ENCODE measurements at regions not wholly inside any gene's neighbourhood (a gene's known extent, or its start where the extent isn't known, plus 50 kb on each side); places are given as distances from the start of the nearest gene placed in this dataset.
A peak's percentile ranks its signal among the peaks of the same experiment; 100 is the strongest.
"Not testable (repeated sequence)": the region's sequence is repeated elsewhere in the genome, so short reads cannot be mapped to it uniquely, and the experiment has no call there.

- no peak for DNase-seq (ENCODE audit: low read depth in 4 of 4, low spot score in 1 of 4)
Measured at GRCh38 chr1:19591482-19592091, 52.5 kb upstream of the NBL1 start.

DNA sequence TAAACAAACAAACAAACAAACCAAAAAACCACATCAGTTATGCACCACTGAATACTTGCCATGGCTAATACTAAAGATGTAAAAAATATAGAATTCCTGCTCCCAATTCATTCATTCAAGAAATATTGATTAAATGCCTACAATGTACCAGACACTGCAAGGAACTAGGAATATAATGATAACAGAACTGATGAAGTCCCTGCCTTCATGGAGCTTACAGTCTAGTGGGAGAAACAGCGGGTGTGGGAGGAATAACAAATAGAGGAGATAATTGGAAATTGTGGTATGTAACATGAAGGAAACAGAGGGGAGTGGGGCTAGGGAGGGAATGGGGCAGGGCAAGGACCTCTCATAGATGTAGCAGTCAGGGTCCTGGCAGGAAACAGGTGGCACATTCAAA lies 58.6 kb upstream of the NBL1 start:
- DNase-seq (ENCODE audit: low read depth in 4 of 4, low spot score in 1 of 4) = no peak

- DNase-seq (ENCODE audit: low read depth in 4 of 4, low spot score in 1 of 4) = peak; percentile 55 to 68 (median 62)
Measured at GRCh38 chr1:19582318-19582717, 61.8 kb upstream of the NBL1 start.

DNA sequence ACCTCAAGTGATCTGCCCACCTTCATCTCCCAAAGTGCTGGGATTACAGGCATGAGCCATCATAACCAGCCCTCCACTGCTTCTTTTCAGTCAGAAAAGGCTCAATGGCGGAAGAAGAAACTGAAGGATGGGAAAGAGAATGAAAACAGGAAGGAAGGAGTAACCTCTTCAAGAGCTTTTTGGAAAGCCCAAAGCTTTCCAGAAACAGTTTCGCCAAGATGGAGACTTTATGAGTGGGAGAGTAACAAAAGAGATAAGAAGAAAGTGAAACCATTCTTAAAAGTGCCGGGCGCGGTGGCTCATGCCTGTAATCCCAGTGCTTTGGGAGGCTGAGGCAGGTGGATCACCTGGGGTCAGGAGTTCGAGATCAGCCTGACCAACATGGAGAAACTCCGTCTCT lies 62.7 kb upstream of the NBL1 start:
- no peak for DNase-seq (ENCODE audit: low read depth in 4 of 4, low spot score in 1 of 4)

DNA sequence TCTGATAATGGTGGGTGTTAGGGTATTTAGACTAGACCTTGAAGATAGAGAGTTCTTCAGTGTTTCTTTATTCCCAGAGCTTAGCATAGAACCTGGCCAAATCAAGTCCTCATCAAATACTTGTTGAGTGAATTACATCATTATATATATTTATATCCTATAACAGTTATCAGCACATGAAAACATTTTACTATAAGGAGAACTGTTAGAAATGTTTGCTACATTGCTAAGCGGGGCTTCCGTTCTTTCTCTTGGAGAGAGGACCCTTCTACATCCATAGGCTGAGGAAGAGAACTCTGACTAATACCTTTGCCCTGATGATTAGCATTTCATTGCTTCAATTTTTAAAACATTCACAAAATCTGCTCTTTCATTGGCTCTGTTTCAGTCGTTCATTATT lies 66.5 kb upstream of the NBL1 start:
- no peak for DNase-seq (ENCODE audit: low read depth in 4 of 4, low spot score in 1 of 4)

- no peak for DNase-seq (ENCODE audit: low read depth in 4 of 4, low spot score in 1 of 4)
Measured at GRCh38 chr1:19577036-19577435, 67.1 kb upstream of the NBL1 start.

GRCh38 chr1:19569786-19570185 lies 74.3 kb upstream of the NBL1 start:
- DNase-seq (ENCODE audit: low read depth in 4 of 4, low spot score in 1 of 4) = no peak

- no peak for DNase-seq (ENCODE audit: low read depth in 4 of 4, low spot score in 1 of 4)
Measured at GRCh38 chr1:19567041-19567440, 77.1 kb upstream of the NBL1 start.

DNA sequence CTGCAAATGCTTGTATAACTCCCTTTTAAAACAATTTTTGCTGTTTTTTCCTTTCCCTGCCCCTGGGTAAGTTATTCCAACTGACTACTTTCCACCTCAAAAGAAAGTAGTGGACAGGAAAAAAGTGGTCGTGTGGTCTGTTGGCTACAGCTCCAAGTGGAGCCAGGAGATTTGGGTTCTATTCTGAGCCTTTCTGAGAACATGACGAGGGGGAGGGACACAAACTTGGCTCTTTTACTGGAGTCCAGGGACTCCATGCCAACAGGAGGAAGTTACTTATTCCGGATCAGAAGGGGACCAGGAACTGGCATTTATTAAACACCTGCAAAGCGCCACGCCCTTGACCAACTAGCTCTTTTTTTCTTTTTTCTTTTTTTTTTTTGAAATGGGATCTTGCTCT lies 79.0 kb upstream of the CAPZB start:
- DNase-seq (ENCODE audit: low read depth in 4 of 4, low spot score in 1 of 4) = no peak

DNA sequence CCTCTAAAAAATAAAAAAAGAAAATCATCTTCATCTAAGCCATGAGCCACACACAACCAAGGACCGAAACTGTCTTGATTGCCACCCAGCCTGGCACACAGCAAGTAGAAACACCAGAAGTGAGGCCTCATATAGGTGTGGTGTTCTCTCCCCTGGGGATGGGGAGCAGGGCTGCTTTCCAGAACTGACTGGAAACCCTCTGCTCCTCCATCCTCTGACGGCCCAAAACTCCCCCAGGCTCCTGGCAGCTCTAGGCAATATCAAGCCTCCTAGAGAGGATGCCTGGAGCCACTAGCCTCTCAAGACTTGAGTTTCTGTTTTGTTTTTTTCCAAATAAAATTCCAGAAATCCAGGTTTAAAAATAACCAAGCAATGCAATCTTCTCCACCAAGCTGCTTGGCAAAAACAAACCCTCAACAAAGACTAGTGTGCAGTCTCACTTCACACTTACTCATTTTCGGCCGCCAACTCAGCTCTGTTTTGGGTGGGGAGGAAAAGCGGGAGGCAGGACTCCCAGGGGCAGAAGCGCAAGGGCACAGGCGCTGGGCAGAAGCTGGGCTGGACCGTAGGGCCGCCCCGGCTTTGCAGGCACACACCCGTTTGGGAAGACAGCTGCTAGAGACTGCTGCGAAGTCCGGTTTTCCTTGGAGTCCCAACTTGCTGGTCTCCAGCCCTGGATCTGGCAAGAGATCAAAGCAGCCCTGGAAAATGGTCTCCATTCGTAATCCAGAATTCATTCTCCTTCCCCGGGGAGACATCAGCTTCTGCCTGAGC lies 78.2 kb upstream of the CAPZB start:
- DNase-seq (ENCODE audit: low read depth in 4 of 4, low spot score in 1 of 4) = no peak

DNA sequence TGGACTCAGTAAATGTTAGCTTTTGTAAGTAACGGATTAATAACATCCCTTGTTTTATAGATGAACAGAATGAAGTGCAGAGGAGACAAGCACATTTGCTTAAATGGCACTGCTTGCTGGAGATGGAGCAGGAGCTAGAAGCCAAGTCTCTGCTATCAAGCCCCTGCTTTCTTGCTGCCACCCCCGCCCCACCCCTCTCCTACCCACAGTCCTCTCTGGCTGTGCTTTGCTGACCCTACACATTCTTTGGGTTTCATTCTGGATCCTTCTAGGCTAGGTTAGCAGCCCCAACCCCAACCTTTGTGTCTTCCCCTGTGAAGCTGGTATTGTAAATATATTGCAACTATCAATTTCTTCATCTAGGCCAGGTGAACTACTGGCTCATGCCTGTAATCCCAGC lies 77.5 kb upstream of the CAPZB start:
- no peak for DNase-seq (ENCODE audit: low read depth in 4 of 4, low spot score in 1 of 4)

DNA sequence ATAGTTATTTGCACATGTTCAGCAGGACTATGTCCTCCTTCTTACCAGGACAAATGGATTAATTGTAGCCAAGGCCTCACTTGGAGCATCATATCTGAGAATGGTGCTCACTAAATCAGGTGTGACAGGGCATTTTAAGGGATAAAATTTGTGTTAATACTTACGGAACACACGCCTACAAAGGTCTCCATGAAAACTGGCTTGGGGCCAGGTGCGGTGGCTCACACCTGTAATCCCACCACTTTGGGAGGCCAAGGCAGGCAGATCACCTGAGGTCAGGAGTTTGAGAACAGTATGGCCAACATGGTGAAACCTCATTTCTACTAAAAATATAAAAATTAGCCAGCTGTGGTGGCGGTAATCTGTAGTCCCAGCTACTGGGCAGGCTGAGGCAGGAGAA lies 75.1 kb upstream of the CAPZB start:
- DNase-seq (ENCODE audit: low read depth in 4 of 4, low spot score in 1 of 4) = no peak

DNA sequence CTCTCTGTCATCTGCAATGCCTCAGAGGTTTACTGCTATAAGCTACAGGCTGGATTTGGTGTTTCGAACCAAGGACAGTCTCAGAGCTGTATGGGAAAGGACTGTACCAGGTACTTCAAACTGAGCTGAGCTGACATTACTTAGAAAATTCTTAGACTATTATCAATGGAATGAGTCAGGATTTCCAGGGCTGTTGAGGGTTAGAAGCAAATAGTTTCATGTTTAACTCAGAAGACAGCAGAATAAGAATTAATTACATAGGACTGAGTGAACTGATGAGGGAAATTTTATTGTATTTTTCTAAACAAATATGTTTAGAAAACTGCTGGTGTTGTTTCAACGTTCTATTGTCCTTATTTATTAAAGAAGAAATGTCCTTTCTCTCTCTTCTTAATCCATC lies 74.3 kb upstream of the CAPZB start:
- no peak for DNase-seq (ENCODE audit: low read depth in 4 of 4, low spot score in 1 of 4)

DNA sequence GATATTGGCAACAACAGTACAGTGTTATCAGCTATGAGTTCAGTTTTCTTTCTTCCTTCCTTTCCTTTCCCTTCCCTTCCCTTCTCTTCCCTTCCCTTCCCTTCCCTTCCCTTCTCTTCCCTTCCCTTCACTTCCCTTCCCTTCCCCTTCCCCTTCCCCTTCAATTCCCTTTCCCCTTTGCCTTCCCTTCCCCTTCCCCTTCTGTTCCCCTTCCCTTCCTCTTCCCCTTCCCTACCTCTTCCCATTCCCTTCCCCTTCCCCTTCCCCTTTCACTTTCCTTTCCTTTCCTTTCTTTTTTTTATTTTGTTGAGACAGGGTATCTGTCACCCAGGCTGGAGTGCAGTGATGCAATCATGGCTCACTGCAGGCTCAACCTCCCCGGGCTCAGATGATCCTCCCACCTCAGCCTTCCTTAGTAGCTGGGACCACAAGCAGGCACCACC lies 72.3 kb upstream of the CAPZB start:
- DNase-seq (ENCODE audit: low read depth in 4 of 4, low spot score in 1 of 4) = no peak

GRCh38 chr1:19554090-19554489 lies 68.8 kb upstream of the CAPZB start:
- DNase-seq (ENCODE audit: low read depth in 4 of 4, low spot score in 1 of 4) = no peak

- no peak for DNase-seq (ENCODE audit: low read depth in 4 of 4, low spot score in 1 of 4)
Measured at GRCh38 chr1:19552291-19553010, 67.1 kb upstream of the CAPZB start.

DNA sequence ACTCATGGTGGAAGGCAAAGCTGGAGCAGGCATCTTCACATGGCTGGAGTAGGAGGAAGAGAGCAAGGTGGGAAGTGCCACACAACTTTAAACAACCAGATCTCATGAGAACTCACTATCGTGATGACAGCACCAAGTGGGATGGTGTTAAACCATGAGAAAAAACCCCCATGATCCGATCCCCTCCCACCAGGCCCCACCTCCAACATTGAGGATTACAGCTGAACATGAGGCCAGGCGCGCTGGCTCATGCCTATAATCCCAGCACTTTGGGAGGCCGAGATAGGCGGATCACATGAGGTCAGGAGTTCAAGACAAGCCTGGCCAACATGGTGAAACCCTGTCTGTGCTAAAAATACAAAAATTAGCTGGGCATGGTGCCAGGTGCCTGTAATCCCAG lies 66.5 kb upstream of the CAPZB start:
- DNase-seq (ENCODE audit: low read depth in 4 of 4, low spot score in 1 of 4) = not testable (repeated sequence)

GRCh38 chr1:19550437-19550836 lies 65.1 kb upstream of the CAPZB start:
- DNase-seq (ENCODE audit: low read depth in 4 of 4, low spot score in 1 of 4) = not testable (repeated sequence)

DNA sequence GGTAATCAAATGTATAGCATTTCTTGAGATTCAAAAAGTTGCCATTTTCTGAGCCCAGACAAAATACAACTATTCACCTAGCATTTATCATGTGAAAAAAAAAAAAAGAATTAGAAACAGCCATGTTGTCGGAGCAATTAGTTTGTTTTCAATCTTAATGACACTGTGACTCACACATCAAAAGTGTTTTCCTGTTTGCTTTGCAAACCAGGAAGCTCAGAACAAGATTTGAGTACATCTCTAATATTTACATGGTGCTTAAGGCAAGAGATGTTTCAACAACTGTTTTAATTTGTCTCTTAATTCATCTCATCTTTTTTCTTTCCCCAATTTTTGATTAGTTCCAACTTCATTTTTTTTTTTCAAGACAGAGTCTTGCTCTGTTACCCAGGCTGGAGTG lies 62.5 kb upstream of the CAPZB start:
- no peak for DNase-seq (ENCODE audit: low read depth in 4 of 4, low spot score in 1 of 4)

DNA sequence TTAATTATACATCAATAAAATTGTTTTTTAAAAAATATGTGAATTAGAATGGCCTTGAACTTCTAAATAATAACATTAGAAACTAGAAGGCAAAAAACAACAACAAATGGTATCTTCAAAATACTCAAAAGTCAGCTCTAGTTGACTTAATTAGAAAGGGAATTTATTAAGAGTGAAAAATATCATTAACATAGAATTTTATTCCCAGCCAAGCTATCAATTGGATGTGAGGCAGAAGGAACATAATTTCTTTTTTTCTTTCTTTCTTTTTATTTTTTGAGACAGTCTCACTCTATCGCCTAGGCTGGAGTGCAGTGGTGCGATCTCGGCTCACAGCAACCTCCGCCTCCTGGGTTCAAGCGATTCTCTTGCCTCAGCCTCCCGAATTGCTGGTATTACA lies 51.2 kb upstream of the CAPZB start:
- DNase-seq (ENCODE audit: low read depth in 4 of 4, low spot score in 1 of 4) = no peak

GRCh38 chr1:19535214-19535613 lies 49.9 kb upstream of the CAPZB start:
- no peak for DNase-seq (ENCODE audit: low read depth in 4 of 4, low spot score in 1 of 4)
